ENCODE measurements at regions not wholly inside any gene's neighbourhood (a gene's known extent, or its start where the extent isn't known, plus 50 kb on each side); places are given as distances from the start of the nearest gene placed in this dataset.
"Not testable (repeated sequence)": the region's sequence is repeated elsewhere in the genome, so short reads cannot be mapped to it uniquely, and the experiment has no call there.

DNA sequence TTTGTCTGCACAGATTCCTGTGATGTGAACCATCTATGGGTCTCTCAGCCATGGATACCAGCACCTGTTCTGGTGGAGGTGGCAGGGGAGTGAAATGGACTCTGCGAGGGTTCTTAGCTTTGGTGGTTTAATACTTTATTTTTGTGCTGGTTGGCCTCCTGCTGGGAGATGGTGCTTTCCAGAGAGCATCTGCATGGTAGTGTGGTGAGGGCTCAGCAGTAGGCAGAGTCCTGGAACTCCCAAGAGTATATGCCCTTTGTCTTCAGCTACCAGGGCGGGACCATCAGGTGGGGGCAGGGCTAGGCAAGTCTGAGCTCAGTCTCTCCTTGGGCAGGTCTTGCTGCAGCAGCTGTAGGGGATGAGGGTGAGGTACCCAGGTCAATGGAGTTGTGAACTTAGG lies 97.5 kb upstream of the TRIM2 start:
- not testable (repeated sequence) for DNase-seq (ENCODE audit: low spot score)

DNA sequence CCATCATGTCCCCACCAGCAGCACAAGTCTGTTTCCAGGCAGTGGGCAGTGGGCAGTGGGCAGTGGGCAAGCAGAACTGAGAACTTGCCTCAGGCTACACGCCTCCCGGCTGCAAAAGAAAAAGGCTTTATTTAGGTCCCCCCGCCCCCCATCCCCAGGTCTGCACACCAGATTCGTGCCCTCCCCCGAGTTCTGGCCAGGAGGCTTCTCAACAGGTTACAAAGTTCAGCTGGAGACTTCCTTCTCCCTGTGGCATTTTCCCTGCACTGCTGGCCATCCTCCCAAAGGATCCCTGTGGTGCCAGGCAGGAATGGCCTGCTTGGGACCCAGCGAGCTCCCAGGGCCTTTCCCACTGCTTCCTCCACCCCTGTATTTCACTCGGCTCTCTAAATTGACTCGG lies 97.0 kb upstream of the TRIM2 start:
- no peak for DNase-seq (ENCODE audit: low spot score)

DNA sequence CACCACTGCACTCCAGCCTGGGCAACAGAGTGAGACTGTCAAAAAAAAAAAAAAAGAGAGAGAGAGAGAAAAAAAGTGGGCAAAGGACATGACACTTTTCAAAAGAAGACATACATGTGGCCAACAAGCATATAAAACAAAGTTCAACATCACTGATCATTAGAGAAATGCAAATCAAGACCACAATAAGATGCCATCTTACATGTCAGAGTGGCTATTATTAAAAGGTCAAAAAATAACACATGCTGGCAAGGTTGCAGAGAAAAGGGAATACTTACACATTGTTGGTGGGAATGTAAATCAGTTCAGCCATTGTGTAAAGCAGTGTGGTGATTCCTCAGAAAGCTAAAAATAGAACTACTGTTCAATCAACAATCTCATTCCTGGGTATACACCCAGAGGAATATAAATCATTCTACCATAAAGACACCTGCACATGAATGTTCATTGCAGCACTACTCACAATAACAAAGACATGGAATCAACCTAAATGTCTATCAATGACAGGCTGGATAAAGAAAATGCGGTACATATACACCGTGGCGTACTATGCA lies 94.9 kb upstream of the TRIM2 start:
- no peak for DNase-seq (ENCODE audit: low spot score)

DNA sequence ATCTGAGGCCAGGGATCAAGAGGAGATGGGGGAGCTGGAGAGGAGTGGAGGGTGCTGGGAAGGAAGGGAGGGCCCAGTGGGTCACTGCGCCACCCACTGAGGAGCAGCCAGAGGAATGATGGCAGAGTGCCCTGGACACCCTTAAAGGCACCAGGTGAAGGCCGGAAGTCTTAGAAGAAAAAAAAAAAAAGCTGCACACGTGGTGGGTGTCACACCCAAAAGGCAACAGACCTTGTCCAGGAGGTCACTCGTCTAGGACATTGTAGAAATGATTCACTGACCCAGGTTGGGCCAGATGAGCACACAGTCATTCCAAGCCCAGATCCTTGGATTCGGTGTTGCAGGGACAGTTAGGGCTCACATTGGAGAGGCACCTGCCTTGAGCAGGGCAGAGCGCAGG lies 93.5 kb upstream of the TRIM2 start:
- DNase-seq (ENCODE audit: low spot score), result no peak

DNA sequence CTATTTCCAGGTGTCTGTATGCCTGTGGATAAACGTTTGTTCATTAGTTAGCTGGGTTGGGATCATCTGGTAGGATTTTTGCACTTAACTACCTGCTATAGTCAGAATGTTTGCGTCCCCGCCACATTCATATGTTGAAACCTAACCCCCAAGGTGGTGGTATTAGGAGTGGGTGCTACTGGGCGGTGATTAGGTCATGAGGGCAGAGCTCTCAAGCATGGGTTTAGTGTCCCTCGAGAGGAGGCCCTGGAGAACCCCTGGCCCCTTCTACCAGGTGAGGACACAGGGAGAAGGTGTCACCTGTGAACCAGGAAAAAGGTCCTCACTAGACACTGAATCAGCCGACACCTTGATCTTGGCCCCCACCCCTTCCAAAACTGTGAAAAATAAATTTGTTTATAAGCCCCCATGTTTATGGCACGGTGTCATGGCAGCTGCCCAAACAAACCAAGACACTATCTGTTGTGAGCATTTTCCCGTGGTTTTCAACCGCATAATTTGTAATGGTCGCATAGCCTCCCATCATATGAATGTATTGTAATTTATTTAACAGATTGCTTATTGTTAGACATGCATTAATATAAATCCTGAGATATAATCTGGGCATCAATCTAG lies 92.7 kb upstream of the TRIM2 start:
- no peak for DNase-seq (ENCODE audit: low spot score)

DNA sequence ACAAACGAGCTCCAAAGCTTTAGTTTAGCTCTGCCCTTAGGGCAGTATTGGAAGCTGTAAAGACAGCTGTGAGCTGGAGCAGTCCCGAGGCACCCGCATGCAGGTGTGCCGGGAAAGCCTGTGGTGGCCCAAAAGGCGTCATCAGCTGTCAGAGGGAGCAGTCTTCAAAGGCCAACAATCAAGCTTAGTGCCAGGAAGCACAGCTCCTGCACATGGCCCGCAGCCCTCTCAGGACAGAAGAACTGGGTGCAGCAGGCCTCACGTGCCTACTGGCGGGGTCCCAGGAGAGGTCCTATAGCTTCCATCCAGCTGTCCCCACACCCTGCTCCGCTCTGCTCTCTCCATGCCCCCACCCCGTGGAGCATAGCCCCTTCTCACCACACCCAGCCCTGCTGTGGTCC lies 92.2 kb upstream of the TRIM2 start:
- DNase-seq (ENCODE audit: low spot score), result no peak

DNA sequence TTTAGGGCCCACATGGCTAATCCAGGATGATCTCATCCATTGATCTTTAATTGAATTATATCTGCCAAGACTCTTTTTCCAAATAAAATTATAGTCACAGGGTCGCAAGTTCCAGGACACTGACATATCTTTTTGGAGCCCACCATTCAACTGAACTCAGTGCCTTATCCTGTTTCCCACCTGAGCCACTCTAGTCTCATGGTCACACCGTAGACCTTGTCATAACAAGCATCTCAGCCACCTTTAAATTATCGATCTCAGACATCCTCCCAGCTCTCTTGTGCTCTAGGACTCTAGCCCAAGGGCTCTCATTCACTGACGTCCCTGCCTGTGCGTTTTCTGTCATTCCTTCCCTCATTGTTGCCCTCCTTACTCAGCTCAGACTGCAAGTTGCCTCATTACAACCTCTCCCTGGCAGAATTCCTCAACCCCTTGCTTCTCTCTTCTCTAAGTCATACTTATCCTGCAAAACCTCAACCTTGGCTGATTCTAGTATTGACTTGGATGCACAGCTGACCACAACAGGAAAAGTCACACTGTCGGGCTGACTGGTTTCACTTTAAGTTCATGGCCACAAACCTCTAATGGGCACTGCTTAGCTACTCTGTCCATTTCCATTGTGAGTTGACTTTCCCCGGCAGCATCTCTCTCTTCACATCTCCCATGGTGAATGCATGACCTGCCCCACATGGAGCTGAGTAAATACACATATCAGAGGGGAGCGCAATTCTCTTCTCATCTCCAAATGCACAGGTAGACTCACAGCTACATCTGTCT lies 91.0 kb upstream of the TRIM2 start:
- peak; percentile 7 for DNase-seq (ENCODE audit: low spot score)

DNA sequence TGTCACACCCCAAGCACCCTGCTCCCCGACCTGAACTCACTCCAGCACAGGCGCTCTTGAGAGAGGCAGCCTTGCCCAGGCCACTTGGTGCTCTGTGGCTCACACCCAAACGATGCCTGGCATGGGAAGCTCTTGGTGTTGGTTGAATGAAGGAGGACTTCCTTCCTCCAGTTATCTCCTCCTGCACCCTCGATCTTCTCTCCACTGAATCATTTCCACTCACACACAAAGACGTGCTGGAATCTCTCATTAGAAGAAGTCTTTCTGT lies 90.5 kb upstream of the TRIM2 start:
- peak; percentile 11 for DNase-seq (ENCODE audit: low spot score)

DNA sequence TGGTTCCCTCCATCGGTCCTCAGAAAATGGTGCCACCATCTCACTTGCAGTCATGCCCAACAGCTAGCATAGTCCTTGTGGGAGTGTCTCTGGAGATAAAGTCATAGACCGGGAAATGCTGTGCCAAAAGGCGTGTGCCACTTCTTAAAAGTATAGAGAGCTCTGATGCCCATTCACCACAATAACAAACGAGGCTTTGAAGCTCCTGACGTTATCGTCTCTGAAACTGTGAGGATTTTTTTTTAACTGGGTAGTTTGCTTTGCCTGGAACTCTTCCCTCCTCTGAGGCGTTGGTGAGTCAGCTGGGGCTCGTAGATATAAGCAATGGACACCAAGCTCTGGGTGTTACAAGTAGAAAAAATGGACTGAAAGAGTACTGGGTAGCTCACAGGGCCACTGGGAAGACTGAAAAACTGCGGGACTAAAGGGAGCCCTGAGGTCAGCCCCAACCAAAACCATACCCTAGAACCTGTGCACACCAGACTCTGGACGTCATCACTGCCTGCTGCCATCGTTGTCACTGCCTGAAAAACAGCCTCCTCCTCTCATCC lies 89.4 kb upstream of the TRIM2 start:
- no peak for DNase-seq (ENCODE audit: low spot score)

DNA sequence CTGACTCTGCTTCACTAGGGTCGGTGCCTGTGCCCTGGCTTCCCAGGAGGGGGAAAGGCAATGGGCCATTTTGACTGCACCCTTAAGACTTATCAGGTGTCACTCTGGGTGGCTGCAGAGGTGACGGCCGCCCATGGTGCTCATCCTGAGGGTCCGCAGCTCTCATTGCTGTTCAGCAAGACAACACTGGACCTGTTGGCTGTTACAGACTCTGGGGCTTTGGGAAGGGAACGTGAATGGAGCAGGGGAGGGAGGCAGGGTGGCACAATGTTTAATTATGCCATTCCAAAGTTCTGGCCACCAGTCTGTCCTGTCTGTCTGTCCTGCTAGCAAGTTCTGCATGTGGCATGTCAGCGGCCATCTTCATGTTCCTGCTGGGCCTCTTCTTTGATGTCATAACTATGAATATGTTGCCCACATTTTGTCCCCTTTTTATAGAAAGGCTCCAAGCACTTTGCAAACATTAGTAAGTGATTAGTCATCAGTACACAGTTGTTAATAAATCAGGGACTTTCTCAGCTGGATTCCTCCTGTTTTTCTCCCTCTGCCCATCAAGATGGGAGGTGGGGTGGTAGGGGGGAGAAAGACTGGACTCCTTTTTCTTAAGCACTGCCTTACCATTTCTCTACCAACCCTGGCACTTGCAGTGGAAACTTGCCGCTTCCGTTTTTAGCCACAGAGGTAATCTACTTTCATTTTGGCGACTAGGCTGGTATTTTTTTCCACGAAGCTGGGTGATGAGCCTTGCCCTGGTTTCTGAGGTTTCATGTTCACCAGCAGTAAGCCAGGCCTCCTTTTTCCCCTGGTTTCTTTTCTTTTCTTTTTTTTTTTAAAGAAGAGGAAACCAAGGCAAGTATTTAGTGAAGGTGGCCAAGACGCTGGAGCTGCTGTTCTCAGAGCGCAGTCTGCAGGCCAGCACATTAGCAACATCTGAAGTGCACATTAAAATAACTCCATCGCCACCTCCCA lies 88.6 kb upstream of the TRIM2 start:
- DNase-seq (ENCODE audit: low spot score), result peak; percentile 28

DNA sequence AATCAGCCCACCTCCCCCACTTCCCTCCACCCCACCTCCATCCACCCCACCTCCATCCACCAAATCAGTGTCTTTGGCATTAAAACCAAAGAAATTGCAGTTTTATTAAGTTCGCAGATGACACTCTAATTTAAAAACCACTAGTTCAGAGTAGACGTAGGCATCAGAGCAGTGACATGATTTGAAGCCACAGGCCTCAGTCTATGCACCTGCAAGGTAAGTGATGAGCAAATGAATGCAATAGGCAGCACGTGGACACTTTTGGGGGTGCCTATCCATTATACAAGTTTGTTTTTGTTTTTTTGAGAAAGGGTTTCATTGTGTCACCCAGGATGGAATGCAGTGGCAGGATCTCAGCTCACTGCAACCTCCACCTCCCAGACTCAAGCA lies 88.0 kb upstream of the TRIM2 start:
- peak; percentile 4 for DNase-seq (ENCODE audit: low spot score)

DNA sequence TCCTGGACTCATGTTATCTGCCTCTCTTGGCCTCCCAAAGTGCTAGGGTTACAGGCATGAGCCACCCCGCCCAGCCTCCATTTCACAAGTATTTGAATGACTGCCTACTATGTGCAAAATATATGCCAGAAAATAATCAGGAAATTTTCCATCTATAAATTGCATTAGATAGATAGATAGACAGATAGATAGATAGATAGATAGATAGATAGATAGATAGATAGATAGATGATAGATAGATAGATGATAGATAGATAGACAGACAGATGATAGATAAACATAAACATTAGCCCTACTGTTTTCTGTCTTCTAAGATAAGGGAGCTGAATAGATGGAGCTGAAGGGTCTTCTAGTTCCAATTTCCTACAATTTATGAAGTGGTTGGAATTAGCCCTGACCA lies 87.4 kb upstream of the TRIM2 start:
- DNase-seq (ENCODE audit: low spot score), result peak; percentile 26

DNA sequence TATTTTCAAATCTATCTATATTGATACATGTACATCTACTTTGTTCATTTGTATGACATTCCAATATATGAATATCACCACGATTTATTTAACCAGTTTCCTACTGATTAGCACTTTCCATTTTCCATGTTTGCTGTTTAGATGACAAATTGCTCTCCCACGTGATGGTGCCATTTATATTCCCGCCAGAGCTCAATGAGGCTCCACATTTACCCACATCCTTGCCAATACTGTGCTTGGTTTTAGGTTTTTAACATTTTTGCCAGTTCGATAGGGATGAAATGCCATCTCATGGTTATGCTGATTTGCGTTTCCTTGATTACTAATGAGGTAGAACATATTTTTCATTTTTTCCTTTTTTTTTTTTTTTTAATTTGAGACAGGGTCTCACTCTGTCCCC lies 86.7 kb upstream of the TRIM2 start:
- peak; percentile 12 for DNase-seq (ENCODE audit: low spot score)

DNA sequence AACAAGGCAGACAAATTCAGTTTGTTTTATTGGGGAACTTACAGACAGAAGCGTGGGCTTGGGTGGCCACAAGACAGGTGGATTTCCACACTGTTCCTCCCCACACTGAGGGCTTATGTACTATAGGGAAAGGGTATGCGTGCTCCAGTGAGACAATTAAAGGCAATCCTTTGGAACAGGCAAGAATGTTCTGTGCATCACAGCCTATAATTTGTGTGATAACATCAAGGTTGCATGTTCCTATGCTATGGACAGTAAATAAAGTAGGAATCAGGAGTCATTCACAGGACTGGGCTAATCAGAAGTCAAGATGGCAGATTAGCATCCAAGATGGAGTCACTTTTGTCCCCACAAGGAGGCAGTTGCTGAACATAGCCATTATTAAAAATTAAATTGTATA lies 84.6 kb upstream of the TRIM2 start:
- DNase-seq (ENCODE audit: low spot score), result peak; percentile 19

DNA sequence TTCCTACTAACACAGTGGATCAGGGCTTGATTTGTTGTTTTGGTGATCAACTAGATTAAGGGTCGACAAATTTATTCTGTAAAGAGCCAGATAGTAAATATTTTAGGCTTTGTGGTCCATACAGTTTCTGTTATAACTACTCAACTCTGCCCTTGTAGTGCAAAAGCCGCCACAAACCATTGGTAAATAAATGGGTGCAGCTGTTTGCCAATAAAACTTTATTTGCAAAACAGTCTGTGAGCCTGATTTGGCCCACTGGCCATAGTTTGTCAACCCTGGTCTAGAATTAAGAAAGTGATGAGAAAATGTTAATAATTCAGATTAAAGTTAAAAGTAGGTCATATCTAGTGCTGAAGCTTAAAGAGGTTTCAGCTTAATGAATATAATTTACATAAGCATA lies 84.0 kb upstream of the TRIM2 start:
- no peak for DNase-seq (ENCODE audit: low spot score)

DNA sequence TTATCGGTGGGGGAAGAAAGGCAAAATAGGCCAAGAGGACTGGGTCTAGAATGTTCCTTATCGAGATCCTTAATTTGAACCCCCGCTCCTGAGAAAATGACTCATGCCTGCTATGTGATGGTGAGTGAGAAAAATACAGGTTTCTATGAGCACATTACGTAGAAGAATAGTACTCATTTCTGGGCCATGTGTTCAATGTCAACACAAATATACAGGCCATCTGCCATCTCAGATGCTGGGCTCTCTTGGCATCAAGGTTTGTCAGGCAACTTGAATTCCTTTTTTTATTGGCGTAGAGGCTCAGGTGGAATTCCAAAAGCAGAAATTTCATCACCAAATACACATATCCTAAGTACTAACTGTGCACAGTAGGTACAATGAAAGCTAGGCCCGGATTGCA lies 81.4 kb upstream of the TRIM2 start:
- DNase-seq (ENCODE audit: low spot score), result no peak

DNA sequence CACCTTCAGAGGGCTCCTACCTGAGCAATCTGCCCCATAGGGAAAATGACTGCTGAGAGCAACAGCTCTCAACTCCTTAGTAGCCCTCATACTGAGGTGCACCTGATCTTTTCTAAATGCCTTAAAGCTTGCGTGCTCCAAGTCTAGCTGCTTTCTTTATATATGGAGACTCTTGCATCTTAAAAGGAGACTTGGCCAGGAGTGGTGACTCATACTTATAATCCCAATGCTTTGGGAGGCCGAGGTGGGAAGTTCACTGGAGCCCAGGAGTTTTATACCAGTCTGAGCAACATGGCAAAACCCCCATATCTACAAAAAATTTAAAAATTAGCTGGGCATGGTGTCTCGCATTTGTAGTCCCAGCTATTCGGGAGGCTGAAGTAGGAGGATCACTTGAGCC lies 78.1 kb upstream of the TRIM2 start:
- DNase-seq (ENCODE audit: low spot score), result no peak

DNA sequence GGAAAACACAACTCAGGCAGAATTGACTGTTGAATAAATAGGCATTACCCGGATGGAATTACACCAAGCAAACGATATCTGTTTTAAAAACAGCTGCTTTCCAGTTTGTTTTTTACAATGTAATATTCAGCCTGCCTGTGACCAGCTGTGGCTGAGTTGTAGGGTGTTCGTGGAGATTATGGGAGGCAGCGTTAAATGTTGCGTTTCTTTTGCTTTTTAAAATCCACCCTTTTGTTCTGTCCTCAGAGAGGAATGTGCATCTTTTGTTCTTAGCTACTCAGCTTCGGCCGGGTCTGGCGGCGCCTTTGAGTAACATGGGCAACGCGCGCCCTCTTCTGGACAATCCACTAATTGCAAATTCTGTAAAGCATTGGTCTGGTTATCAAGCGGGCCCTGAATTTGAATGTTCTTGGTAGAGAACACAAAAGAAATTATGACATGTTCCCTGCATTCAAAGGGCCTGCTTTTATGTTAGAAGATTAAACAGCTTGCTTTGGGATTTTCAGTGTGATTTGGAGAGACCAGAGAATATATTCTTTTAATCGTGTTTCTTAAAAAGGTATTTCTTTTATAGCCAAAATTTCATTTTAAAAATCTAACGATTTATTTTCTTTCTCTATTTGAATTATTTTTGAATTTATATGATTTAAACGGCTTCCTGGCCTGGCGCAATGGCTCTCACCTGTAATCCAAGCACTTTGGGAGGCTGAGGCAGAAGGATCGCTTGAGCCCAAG lies 76.3 kb upstream of the TRIM2 start:
- DNase-seq (ENCODE audit: low spot score), result peak; percentile 90

DNA sequence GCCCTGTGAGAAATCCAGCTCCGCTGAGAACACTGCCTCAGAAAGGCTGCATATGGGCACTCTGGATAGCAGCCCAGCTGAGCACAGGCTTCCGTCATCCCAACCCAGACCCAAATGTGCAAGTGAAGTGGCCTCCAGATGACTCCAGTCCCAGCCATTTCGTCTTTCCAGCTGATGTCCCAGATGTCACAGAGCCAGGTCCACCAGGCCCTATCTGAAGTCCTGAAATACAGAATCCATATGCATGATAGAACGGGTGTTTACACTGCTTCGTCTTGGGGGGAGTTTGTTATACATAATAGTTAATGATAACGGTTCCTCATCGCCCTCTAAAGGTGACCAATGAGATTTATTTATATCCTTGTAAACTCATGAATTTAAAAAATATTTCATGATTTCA lies 72.6 kb upstream of the TRIM2 start:
- no peak for DNase-seq (ENCODE audit: low spot score)

DNA sequence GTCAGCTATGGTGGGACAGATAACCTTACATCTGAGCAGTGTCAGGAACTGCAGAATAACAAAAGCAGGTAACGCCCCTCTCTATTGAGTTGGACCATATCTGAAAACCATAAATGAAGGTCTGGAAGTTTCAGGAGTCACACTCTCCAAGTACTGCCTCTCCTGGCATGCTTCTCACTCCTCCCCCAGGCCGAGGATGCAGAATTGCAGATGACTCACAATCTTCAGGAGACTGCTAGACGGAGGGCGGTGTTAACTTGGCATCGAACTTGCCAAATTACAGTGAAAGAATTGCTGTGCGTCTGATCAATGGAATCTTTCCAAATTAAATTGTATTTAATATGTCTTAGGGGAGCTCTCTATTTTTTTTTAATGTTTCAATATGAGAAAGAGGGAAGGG lies 67.1 kb upstream of the TRIM2 start:
- no peak for DNase-seq (ENCODE audit: low spot score)

DNA sequence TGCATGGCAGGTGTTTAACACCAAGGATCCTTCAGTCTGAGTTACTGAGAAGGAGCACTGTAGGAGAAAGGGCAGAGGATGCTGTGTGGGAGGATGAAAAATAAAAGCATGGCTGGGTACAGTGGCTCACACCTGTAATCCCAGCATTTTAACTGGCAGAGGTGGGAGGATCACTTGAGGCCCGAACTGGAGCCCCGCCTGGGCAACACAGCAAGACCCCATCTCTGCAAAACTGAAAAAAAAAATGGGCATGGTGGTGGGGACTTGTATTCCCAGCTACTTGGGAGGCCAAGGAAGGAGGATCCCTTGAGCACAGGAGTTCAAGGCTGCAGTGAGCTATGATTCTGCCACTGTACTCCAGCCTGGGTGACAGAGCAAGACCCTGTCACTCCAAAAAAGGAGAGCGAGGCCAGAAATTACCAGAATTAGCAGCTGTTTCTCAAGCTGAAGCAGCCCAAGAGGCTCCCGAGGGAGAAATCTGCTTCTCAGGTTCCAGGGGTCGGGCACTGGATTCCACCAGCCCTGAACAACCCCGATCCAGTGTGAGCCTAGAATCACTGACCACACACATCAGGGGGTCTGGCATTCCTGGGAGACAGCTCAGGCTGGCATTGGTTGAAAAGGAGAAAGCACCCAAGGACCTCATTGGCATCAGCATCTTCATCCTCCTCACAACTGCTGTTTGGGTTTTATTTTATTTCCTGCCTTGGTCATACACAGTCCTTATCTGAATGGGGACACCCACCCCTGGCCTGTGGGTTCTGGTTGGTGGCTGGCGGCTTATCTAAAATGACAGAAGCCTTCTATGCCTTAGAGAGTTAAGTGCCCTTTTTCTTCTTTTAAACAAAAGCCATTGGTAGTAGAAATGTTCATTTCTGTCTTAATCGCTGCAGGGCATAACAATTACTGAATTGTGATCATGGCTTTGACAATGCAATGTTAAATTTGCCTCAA lies 66.3 kb upstream of the TRIM2 start:
- no peak for DNase-seq (ENCODE audit: low spot score)

Data from ecto neural progenitor cell (in vitro differentiated cells).